ENCODE measurements at regions not wholly inside any gene's neighbourhood (a gene's known extent, or its start where the extent isn't known, plus 50 kb on each side); places are given as distances from the start of the nearest gene placed in this dataset.

GRCh38 chr2:150620416-150620815 is 132.9 kb upstream of the RND3 start:
- no peak for DNase-seq (ENCODE audit: low spot score)

DNA sequence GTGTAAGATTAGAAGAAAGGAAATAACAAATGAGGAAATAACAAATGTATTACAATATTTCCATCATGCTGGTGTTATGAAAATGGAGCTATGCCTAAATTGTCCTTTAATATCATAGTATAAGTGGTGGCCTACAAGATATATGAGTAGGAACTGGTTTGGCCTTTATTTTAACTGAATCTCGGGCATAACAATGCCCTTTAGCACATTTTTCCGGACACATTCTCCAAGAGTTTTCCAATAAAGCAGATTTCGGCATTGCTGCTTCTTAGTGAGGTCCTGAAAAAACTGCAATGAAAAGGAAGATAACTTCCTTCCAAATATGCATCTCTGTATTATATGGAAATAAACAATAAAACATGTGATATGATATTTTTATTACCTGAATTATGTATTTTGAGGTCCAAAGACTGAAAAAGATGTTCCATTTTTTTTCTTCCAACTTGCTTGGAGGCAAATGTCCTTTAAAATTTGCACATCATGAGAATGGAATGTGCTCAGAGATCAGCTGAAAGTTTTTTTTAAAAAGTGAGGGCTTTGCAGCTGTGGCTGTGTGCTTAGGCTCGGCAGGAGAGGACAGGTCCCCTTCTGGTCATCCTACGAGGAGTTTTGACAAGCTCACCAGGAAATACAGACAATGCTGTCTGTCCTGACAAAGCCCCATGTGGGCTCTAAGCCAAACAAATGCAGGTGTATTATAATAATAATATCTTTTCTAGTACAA is 132.3 kb upstream of the RND3 start:
- DNase-seq (ENCODE audit: low spot score), result peak; percentile 42

DNA sequence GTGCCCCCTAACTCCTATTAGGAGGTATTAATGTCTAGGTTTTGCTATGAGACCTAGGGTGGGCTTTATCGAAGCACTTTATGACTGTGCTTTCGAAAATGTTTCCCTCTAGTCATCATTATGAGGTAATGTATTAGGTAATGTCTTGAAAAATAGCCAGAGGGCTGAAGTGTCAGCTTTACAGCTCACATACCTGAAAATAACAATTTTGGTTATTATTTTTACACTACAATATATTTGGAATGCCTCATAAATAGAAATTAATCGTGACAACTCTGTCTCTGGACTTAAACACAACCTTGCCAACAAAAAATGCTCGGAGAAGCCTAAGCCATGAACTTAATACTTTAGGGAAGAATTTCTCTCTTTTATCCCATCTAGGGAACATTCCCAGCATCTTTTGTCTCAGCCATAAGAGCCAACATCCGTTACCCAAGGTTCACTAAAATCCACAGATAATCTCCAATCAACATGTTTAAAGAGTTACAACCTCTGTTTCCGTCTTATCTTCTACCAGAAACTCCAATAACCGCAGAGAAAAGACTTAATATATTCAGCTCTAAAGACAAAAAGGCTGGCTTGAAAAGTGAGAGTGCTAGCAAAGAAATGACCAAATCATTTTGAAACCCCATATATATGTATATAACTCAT is 130.9 kb upstream of the RND3 start:
- no peak for DNase-seq (ENCODE audit: low spot score)

GRCh38 chr2:150617351-150617978 is 130.0 kb upstream of the RND3 start:
- DNase-seq (ENCODE audit: low spot score), result no peak

GRCh38 chr2:150612957-150613710 is 125.7 kb upstream of the RND3 start:
- DNase-seq (ENCODE audit: low spot score), result no peak

DNA sequence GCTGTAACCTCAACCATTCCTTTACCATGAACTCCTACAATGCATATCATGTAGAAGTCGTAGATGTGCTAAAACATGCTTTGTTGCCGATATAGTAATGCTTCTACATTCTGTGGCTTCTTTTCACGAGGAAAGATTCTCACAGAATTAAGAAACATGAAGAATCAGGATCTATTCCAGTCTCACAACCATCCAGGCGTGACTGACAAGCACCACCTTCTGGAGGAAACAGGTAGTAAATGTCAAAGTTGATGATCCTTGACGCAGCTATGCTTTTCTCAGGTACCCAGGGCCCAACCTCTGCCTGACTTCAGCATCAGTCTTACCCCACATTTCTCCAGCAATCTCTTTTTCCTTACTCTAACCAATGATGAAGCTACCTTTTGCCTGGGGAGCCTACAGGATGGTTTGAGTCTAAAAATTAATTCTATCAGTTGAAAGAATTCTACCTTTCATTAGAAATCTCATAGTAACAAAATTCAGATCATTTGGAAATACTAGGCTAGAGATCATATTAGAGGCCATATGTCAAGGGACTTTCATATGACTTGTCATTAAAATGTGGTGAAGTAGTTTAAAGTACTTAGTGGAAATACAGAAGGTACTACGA is 123.3 kb upstream of the RND3 start:
- DNase-seq (ENCODE audit: low spot score), result peak; percentile 58

- peak; percentile 23 for DNase-seq (ENCODE audit: low spot score)
These were observed 122.5 kb upstream of the RND3 start for GRCh38 chr2:150609831-150610582.

DNA sequence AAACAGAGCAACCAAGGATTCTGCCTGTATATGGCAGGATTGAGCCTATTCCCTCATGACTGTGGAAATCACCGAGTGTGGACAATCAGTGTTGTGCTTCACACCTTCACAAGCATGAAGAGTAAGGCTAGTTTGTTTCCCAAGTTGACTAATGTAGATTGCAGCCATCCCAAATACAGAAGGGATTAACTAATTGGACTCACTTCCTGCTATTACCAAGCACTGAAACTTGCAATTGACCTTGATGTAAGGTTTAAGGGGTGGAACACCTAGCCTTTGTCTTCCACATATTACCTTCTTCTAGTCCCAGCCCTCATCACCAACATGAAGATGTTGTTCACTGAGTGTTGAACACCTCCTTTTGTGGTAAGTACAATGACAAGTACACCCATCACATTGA is 120.9 kb upstream of the RND3 start:
- no peak for DNase-seq (ENCODE audit: low spot score)

- no peak for DNase-seq (ENCODE audit: low spot score)
These were observed 119.9 kb upstream of the RND3 start for GRCh38 chr2:150607390-150607811.

DNA sequence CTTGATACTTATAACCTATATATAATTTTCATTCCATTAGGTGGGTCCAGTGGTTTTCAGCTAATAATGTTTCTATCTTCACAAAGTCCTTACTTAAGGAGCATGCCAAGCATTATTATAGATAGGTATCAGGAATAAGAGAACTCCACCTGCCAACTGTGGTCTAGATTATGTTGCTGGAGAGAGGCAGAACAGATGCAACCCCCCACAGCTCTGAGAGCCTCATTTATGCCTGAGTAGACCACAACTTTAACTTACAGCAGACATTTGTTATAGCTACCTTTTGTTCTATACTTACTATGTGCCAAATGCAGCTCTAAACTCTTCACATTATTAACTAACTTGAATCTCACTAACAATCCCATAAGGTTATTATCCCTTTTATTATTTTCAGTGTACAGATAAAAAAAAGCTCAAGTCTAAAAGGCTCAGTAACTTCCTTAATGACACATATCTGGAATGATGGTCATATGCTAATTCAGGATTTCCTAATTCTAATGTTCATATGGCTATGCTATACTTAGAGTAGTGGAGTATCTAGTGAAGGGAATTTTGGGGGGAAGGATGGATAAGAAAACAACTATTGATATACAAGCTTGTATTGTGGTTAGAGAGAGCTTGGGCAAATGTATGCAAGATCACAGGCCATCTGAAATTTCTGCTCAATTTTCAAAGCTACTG is 119.1 kb upstream of the RND3 start:
- no peak for DNase-seq (ENCODE audit: low spot score)

GRCh38 chr2:150605664-150606063 is 118.2 kb upstream of the RND3 start:
- no peak for DNase-seq (ENCODE audit: low spot score)

- DNase-seq (ENCODE audit: low spot score), result no peak
These were observed 114.0 kb upstream of the RND3 start for GRCh38 chr2:150601280-150602038.

- DNase-seq (ENCODE audit: low spot score), result no peak
These were observed 112.4 kb upstream of the RND3 start for GRCh38 chr2:150599889-150600288.

DNA sequence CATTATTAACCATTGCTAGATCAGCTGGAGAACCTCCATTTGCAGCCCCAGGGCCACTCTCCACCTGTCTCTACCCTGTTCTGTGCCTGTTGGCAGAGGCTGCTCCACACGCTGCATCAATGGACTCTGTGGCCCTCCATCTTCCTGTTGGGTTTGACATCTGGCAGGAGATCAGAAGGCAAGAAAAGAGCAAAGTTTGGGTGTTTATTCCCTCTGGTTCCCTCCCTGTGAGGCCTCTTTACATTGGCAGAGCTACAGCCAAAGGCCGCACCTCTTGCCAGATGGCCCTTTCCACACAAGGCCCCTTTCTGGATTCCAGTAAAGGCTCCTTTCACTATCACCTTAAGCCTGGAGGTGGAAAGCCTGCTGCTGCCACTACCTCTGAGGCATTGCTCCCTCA is 110.9 kb upstream of the RND3 start:
- peak; percentile 21 for DNase-seq (ENCODE audit: low spot score)

- DNase-seq (ENCODE audit: low spot score), result no peak
These were observed 108.5 kb upstream of the RND3 start for GRCh38 chr2:150595803-150596470.

GRCh38 chr2:150594299-150594698 is 106.8 kb upstream of the RND3 start:
- no peak for DNase-seq (ENCODE audit: low spot score)

DNA sequence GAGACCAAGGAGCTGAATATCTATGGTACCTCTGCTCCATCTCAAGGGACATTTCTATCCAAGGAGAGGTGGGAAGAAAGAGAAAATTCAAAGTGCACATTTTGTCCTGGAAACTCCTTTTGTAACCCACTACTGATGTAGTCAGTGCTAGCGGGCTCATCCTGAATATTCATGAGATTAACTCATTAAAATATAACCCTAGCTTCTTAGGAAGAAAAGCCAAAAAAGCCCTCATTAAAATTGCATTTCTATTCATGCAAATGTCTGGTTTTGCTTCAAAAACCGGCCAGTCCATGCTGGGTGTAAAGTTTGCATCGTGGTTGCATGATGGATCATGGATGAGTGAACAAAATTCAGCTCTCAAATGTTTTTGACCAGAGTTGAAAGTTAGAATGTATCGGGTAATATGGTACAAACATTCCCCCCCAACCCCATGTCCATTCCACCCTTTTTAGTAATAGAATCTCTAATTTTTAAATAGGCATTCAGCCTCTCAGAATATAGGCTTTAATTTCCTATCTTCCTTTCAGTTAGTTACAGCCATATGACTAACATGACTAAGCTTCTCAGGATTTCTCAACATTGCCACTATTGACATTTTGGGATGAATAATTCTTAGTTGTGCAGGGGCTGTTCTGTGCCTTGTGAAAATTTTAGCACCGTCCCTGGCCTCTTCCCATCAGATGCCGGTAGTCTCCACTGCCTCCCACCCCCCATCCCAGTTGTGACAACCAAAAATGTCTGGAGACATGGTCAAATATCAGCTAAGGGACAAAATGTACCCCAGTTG is 104.2 kb upstream of the RND3 start:
- no peak for DNase-seq (ENCODE audit: low spot score)

DNA sequence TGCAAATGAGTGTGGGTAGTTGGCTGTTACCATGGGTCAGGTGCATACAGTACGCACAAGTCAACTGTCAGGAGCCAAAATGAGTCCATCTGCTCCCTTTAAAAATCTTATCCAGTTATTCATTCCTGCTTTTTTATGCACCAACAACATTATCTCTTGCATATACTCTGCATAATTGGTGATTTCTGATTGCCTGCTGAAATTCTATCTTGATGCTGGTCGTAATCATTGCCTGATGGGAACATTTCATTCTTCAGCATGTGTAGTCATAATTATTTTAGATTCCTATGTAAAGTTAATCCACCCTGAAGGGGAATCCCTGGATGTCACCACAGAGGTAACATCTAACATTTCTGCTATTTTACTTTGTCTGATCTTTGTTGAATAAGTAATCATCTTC is 102.2 kb upstream of the RND3 start:
- DNase-seq (ENCODE audit: low spot score), result no peak

GRCh38 chr2:150588506-150588870 is 101.0 kb upstream of the RND3 start:
- no peak for DNase-seq (ENCODE audit: low spot score)

Measured in H4 (cell line).